SU-DHL-6 (cell line): ENCODE measurements at regions not wholly inside any gene's neighbourhood (a gene's known extent, or its start where the extent isn't known, plus 50 kb on each side); places are given as distances from the start of the nearest gene placed in this dataset.

ENCODE experiments used
- H2AFZ ChIP-seq: fragments of 200-600 bp; sonication (generic); 2 replicates; pipeline ENCODE4 v1.6.1; 2014; ENCODE audit warnings: low read depth, mild to moderate bottlenecking, moderate library complexity, mixed read lengths, antibody characterized with exemption, low read length; ENCODE audit not compliant: severe bottlenecking
- H3F3A ChIP-seq: fragments of 200-600 bp; shearing (Covaris generic); 2 replicates; pipeline ENCODE4 v1.6.0; 2016; ENCODE audit warnings: antibody characterized with exemption, mild to moderate bottlenecking; ENCODE audit not compliant: insufficient read depth
- H3K27ac ChIP-seq: fragments of 200-600 bp; sonication (generic); 2 replicates; pipeline ENCODE4 v1.5.1; 2016; ENCODE audit warnings: low read depth, mild to moderate bottlenecking, low read length, moderate library complexity, mixed read lengths
- H3K27me3 ChIP-seq: fragments of 200-600 bp; sonication (generic), shearing (Covaris generic); 2 replicates; pipeline ENCODE4 v1.6.0; 2014; ENCODE audit warnings: mild to moderate bottlenecking, low read length
- H3K36me3 ChIP-seq: fragments of 200-600 bp; sonication (generic); 2 replicates; pipeline ENCODE4 v1.6.1; 2014; ENCODE audit warnings: mild to moderate bottlenecking, low read length, mixed read lengths
- H3K4me2 ChIP-seq: fragments of 300-600, 200-600 bp; shearing (Covaris generic), sonication (generic); 2 replicates; pipeline ENCODE4 v1.6.0; 2014; ENCODE audit warnings: low read length, low read depth, mild to moderate bottlenecking; ENCODE audit not compliant: poor library complexity, severe bottlenecking
- H3K4me3 ChIP-seq: fragments of 200-600 bp; sonication (generic); 2 replicates; pipeline ENCODE4 v1.5.1; 2014; ENCODE audit warnings: antibody characterized with exemption, low read length, mild to moderate bottlenecking, mixed read lengths; ENCODE audit not compliant: insufficient read depth, poor library complexity, severe bottlenecking
- H3K79me2 ChIP-seq: fragments of 200-600 bp; sonication (generic); 2 replicates; pipeline ENCODE4 v1.6.1; 2014; ENCODE audit warnings: mild to moderate bottlenecking, low read length, moderate library complexity; ENCODE audit not compliant: insufficient read depth
- H3K9ac ChIP-seq: fragments of 200-600 bp; sonication (generic); 2 replicates; pipeline ENCODE4 v1.7.0; 2014; ENCODE audit warnings: mild to moderate bottlenecking, low read length
- H3K9me2 ChIP-seq: fragments of 200-600 bp; sonication (generic); replicated peaks from 2 replicates; pipeline ENCODE4 v1.6.1; 2014; ENCODE audit warnings: low read length; ENCODE audit not compliant: insufficient read depth
- H3K9me3 ChIP-seq: fragments of 200-600 bp; sonication (generic); 2 replicates; pipeline ENCODE4 v1.6.1; 2014; ENCODE audit warnings: low read length, mixed read lengths; ENCODE audit not compliant: insufficient read depth
- H4K20me1 ChIP-seq: fragments of 200-600 bp; sonication (generic); 2 replicates; pipeline ENCODE4 v1.6.1; 2014; ENCODE audit warnings: low read depth, mild to moderate bottlenecking, antibody characterized with exemption, low read length, moderate library complexity, mixed read lengths
- EZH2phosphoT487 ChIP-seq: fragments of 200-600 bp; sonication (generic), shearing (Covaris generic); conservative IDR thresholded peaks from 2 replicates; pipeline ENCODE4 v1.6.1; 2018; ENCODE audit warnings: mild to moderate bottlenecking, antibody characterized with exemption, low read length, moderate library complexity, mixed read lengths
- TF ChIP-seq, protein P1 (sequence below): fragments of 200-600 bp; sonication (generic); IDR thresholded peaks from one replicate; pipeline ENCODE4 v1.5.1; 2017; ENCODE audit warnings: antibody characterized with exemption, mild to moderate bottlenecking, low read length, moderate library complexity; ENCODE audit not compliant: insufficient read depth, poor library complexity, severe bottlenecking

GRCh38 chr1:101130673-101131072 is 105.1 kb upstream of the DPH5 start:
- Histone ChIP-seq H3K4me3 (no peak overlapping the region), H3K27me3 (no peaks in the 10 kb centered on the region), H2AFZ (no peak overlapping the region), H3K36me3 (no peaks in the 10 kb centered on the region), H3K27ac (no peak overlapping the region), H3K9me3 (no peaks in the 10 kb centered on the region), H3K4me2 (no peak overlapping the region), H4K20me1 (no peaks in the 10 kb centered on the region), H3K9me2 (no peaks in the 10 kb centered on the region), H3F3A (0 out of 2 replicates have a peak, but pooled peaks cover 10% of the 10 kb centered on the region), H3K79me2 (no peaks in the 10 kb centered on the region), H3K9ac (no peak overlapping the region)
- TF ChIP-seq, protein P1, sequence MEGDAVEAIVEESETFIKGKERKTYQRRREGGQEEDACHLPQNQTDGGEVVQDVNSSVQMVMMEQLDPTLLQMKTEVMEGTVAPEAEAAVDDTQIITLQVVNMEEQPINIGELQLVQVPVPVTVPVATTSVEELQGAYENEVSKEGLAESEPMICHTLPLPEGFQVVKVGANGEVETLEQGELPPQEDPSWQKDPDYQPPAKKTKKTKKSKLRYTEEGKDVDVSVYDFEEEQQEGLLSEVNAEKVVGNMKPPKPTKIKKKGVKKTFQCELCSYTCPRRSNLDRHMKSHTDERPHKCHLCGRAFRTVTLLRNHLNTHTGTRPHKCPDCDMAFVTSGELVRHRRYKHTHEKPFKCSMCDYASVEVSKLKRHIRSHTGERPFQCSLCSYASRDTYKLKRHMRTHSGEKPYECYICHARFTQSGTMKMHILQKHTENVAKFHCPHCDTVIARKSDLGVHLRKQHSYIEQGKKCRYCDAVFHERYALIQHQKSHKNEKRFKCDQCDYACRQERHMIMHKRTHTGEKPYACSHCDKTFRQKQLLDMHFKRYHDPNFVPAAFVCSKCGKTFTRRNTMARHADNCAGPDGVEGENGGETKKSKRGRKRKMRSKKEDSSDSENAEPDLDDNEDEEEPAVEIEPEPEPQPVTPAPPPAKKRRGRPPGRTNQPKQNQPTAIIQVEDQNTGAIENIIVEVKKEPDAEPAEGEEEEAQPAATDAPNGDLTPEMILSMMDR: no peak
- no peak for TF ChIP-seq EZH2phosphoT487

GRCh38 chr1:101128846-101129245 is 103.3 kb upstream of the DPH5 start:
- Histone ChIP-seq H3K4me2 (peak overlapping the region; percentile 67), H3K4me3 (no peak overlapping the region), H4K20me1 (no peaks in the 10 kb centered on the region), H3K36me3 (no peaks in the 10 kb centered on the region), H3K9me3 (no peaks in the 10 kb centered on the region), H3K9ac (peak overlapping the region; percentile 41), H3K27ac (peak overlapping the region; percentile 74), H2AFZ (peak overlapping the region; percentile 93), H3K9me2 (no peaks in the 10 kb centered on the region), H3K27me3 (no peaks in the 10 kb centered on the region), H3K79me2 (no peaks in the 10 kb centered on the region), H3F3A (0 out of 2 replicates have a peak, but pooled peaks cover 10% of the 10 kb centered on the region)
- TF ChIP-seq EZH2phosphoT487: no peak
- TF ChIP-seq, protein P1: no peak

- Histone ChIP-seq H4K20me1 (no peaks in the 10 kb centered on the region), H3K27ac (peak overlapping the region; percentile 74), H3K4me3 (peak overlapping the region; percentile 31), H3K27me3 (no peaks in the 10 kb centered on the region), H2AFZ (peak overlapping the region; percentile 93), H3K36me3 (no peaks in the 10 kb centered on the region), H3K79me2 (no peaks in the 10 kb centered on the region), H3K9me3 (no peaks in the 10 kb centered on the region), H3K4me2 (peak overlapping the region; percentile 67), H3F3A (0 out of 2 replicates have a peak, but pooled peaks cover 10% of the 10 kb centered on the region), H3K9ac (peak overlapping the region; percentile 41), H3K9me2 (no peaks in the 10 kb centered on the region)
- TF ChIP-seq EZH2phosphoT487: no peak
- TF ChIP-seq, protein P1: no peak
These were observed 102.7 kb upstream of the DPH5 start for GRCh38 chr1:101128211-101128727.
